GM12878 (cell line): ENCODE measurements at regions not wholly inside any gene's neighbourhood (a gene's known extent, or its start where the extent isn't known, plus 50 kb on each side); places are given as distances from the start of the nearest gene placed in this dataset.

Experiments used
- ASH2L ChIP-seq: fragments of 300-600, 200-600 bp; sonication (generic); IDR thresholded peaks from 2 replicates; pipeline ENCODE4 v1.6.1; 2017; ENCODE audit warnings: low read depth, mild to moderate bottlenecking, borderline replicate concordance
- ETV6 ChIP-seq, 2 experiments: fragments of 450-650 bp in 1 of 2; IDR thresholded peaks in 1 of 2; conservative IDR thresholded peaks in 1 of 2; 2 replicates each; pipeline ENCODE4 v1.6.1; 2014; ENCODE audit warnings: antibody characterized with exemption in 1 of 2, borderline replicate concordance in 1 of 2, low read depth in 1 of 2, mild to moderate bottlenecking in 1 of 2, moderate library complexity in 1 of 2
- HDGF ChIP-seq: fragments of 450-650 bp; IDR thresholded peaks from 2 replicates; pipeline ENCODE4 v1.6.1; 2016; ENCODE audit warnings: antibody characterized with exemption
- IRF4 ChIP-seq: IDR thresholded peaks from 2 replicates; pipeline ENCODE4 v1.6.1; 2011; ENCODE audit warnings: low read depth, low read length
- NR2F1 ChIP-seq: fragments of 450-650 bp; conservative IDR thresholded peaks from 2 replicates; pipeline ENCODE4 v1.6.1; 2017; ENCODE audit warnings: mild to moderate bottlenecking
- RFX5 ChIP-seq: IDR thresholded peaks from 2 replicates; pipeline ENCODE4 v1.6.1; 2011; ENCODE audit warnings: low read depth, low read length, improper control_type of control experiment
- TF ChIP-seq, protein P1 (sequence below): fragments of 450-650 bp; IDR thresholded peaks from 2 replicates; pipeline ENCODE4 v1.6.1; 2017; ENCODE audit warnings: low read depth, mild to moderate bottlenecking, moderate library complexity
- TF ChIP-seq, protein P2 (sequence below): fragments of 450-650 bp; IDR thresholded peaks from 2 replicates; pipeline ENCODE4 v1.6.1; 2017; ENCODE audit warnings: mild to moderate bottlenecking, low read depth, inconsistent platforms; ENCODE audit not compliant: poor library complexity, severe bottlenecking
- TF ChIP-seq, protein P3 (sequence below): IDR thresholded peaks from 2 replicates; pipeline ENCODE4 v1.6.1; 2011; ENCODE audit warnings: low read depth, mild to moderate bottlenecking, low read length, moderate library complexity, borderline replicate concordance; ENCODE audit errors: extremely low read depth
- TF ChIP-seq, protein P4 (sequence below): IDR thresholded peaks from 2 replicates; pipeline ENCODE4 v1.6.1; 2011; ENCODE audit warnings: borderline replicate concordance, low read depth, mild to moderate bottlenecking, moderate library complexity, low read length; ENCODE audit not compliant: insufficient read depth, poor library complexity, severe bottlenecking
- TF ChIP-seq, protein P5 (sequence below): fragments of 450-650 bp; IDR thresholded peaks from 2 replicates; pipeline ENCODE4 v1.6.1; 2017; ENCODE audit warnings: mild to moderate bottlenecking, moderate library complexity

DNA sequence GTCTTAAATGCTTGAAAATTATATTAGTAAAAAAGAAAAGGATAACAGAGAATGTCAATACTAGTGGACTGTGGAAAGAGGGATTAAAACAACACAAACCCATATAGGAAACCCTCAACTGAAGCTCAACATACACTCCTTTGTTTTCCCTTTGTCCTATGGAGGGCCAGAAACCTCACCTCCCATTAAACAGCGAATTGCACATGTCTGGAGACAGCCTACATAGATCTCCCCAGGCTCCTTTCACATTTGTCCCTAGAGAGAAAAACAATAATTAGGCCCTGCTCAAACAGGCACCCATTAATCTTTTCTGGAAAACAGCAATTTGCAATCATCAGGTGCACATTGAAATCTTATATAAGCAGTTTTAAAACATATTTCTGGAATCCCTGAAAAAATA is 87.6 kb upstream of the SEMA3D start (continued):
- TF ChIP-seq, protein P1, sequence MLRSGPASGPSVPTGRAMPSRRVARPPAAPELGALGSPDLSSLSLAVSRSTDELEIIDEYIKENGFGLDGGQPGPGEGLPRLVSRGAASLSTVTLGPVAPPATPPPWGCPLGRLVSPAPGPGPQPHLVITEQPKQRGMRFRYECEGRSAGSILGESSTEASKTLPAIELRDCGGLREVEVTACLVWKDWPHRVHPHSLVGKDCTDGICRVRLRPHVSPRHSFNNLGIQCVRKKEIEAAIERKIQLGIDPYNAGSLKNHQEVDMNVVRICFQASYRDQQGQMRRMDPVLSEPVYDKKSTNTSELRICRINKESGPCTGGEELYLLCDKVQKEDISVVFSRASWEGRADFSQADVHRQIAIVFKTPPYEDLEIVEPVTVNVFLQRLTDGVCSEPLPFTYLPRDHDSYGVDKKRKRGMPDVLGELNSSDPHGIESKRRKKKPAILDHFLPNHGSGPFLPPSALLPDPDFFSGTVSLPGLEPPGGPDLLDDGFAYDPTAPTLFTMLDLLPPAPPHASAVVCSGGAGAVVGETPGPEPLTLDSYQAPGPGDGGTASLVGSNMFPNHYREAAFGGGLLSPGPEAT = no peak
- TF ChIP-seq, protein P2, sequence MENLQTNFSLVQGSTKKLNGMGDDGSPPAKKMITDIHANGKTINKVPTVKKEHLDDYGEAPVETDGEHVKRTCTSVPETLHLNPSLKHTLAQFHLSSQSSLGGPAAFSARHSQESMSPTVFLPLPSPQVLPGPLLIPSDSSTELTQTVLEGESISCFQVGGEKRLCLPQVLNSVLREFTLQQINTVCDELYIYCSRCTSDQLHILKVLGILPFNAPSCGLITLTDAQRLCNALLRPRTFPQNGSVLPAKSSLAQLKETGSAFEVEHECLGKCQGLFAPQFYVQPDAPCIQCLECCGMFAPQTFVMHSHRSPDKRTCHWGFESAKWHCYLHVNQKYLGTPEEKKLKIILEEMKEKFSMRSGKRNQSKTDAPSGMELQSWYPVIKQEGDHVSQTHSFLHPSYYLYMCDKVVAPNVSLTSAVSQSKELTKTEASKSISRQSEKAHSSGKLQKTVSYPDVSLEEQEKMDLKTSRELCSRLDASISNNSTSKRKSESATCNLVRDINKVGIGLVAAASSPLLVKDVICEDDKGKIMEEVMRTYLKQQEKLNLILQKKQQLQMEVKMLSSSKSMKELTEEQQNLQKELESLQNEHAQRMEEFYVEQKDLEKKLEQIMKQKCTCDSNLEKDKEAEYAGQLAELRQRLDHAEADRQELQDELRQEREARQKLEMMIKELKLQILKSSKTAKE = no peak
- TF ChIP-seq RFX5 (no peak), ASH2L (no peak), NR2F1 (no peak), ETV6 (conservative IDR thresholded peaks at IDR 0.05 in 1 of 2, IDR thresholded peaks at IDR 0.05 in 1 of 2; ENCODE audit: borderline replicate concordance in 1 of 2, low read depth in 1 of 2) (no peak), HDGF (no peak), IRF4 (no peak)
- TF ChIP-seq, protein P3, sequence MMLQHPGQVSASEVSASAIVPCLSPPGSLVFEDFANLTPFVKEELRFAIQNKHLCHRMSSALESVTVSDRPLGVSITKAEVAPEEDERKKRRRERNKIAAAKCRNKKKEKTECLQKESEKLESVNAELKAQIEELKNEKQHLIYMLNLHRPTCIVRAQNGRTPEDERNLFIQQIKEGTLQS = no peak
- TF ChIP-seq, protein P4, sequence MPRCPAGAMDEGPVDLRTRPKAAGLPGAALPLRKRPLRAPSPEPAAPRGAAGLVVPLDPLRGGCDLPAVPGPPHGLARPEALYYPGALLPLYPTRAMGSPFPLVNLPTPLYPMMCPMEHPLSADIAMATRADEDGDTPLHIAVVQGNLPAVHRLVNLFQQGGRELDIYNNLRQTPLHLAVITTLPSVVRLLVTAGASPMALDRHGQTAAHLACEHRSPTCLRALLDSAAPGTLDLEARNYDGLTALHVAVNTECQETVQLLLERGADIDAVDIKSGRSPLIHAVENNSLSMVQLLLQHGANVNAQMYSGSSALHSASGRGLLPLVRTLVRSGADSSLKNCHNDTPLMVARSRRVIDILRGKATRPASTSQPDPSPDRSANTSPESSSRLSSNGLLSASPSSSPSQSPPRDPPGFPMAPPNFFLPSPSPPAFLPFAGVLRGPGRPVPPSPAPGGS = no peak
- TF ChIP-seq, protein P5, sequence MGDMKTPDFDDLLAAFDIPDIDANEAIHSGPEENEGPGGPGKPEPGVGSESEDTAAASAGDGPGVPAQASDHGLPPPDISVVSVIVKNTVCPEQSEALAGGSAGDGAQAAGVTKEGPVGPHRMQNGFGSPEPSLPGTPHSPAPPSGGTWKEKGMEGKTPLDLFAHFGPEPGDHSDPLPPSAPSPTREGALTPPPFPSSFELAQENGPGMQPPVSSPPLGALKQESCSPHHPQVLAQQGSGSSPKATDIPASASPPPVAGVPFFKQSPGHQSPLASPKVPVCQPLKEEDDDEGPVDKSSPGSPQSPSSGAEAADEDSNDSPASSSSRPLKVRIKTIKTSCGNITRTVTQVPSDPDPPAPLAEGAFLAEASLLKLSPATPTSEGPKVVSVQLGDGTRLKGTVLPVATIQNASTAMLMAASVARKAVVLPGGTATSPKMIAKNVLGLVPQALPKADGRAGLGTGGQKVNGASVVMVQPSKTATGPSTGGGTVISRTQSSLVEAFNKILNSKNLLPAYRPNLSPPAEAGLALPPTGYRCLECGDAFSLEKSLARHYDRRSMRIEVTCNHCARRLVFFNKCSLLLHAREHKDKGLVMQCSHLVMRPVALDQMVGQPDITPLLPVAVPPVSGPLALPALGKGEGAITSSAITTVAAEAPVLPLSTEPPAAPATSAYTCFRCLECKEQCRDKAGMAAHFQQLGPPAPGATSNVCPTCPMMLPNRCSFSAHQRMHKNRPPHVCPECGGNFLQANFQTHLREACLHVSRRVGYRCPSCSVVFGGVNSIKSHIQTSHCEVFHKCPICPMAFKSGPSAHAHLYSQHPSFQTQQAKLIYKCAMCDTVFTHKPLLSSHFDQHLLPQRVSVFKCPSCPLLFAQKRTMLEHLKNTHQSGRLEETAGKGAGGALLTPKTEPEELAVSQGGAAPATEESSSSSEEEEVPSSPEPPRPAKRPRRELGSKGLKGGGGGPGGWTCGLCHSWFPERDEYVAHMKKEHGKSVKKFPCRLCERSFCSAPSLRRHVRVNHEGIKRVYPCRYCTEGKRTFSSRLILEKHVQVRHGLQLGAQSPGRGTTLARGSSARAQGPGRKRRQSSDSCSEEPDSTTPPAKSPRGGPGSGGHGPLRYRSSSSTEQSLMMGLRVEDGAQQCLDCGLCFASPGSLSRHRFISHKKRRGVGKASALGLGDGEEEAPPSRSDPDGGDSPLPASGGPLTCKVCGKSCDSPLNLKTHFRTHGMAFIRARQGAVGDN = no peak
